H1 (cell line): ENCODE measurements at regions not wholly inside any gene's neighbourhood (a gene's known extent, or its start where the extent isn't known, plus 50 kb on each side); places are given as distances from the start of the nearest gene placed in this dataset.

Experiments
- CTCF ChIA-PET: fragments of 300-600 bp; sonication (Branson Sonifier 250); formaldehyde crosslinking; loops from one replicate; lab custom pipeline; 2021; ENCODE audit not compliant: partially characterized antibody; lab: Charles Lee
- POLR2A ChIA-PET: fragments of 300-600 bp; sonication (Branson Sonifier 250); formaldehyde crosslinking; loops from one replicate; lab custom pipeline; 2021; ENCODE audit warnings: inconsistent platforms; ENCODE audit not compliant: partially characterized antibody; lab: Charles Lee
- DNase-seq, 2 experiments: peaks; one replicate each; pipeline versions ENCODE4 v3.0.0 to v3.0.0-alpha.2; 2010 to 2022; ENCODE audit warnings: low spot score in 2 of 2, low read depth in 1 of 2, mixed read lengths in 1 of 2
- FAIRE-seq: peaks from 2 replicates; lab custom pipeline; 2011; peaks lifted over from hg19 to GRCh38; lab: Jason Lieb, UNC
- H2AFZ ChIP-seq: 2 replicates; pipeline ENCODE4 v1.8.1; 2012; ENCODE audit warnings: low read length, inconsistent platforms
- H2AK5ac ChIP-seq: 2 replicates; pipeline ENCODE4 v1.6.1; 2013; ENCODE audit warnings: low read depth, low read length
- H2BK120ac ChIP-seq: replicated peaks from 2 replicates; pipeline ENCODE3; 2013; ENCODE audit warnings: low read depth, low read length, inconsistent platforms
- H2BK12ac ChIP-seq: 2 replicates; pipeline ENCODE4 v1.6.1; 2013; ENCODE audit warnings: low read depth, low read length
- H2BK15ac ChIP-seq: 2 replicates; pipeline ENCODE4 v1.6.1; 2013; ENCODE audit warnings: low read length
- H2BK20ac ChIP-seq: 2 replicates; pipeline ENCODE4 v1.6.1; 2013; ENCODE audit warnings: low read length
- H2BK5ac ChIP-seq: 2 replicates; pipeline ENCODE4 v1.6.1; 2013; ENCODE audit warnings: low read depth, low read length
- H3K14ac ChIP-seq: 2 replicates; pipeline ENCODE4 v1.6.1; 2013; ENCODE audit warnings: inconsistent platforms; ENCODE audit not compliant: insufficient read length
- H3K18ac ChIP-seq: 2 replicates; pipeline ENCODE4 v1.6.1; 2013; ENCODE audit warnings: low read length; ENCODE audit errors: extremely low read depth
- H3K23ac ChIP-seq: 2 replicates; pipeline ENCODE4 v1.6.1; 2013; ENCODE audit warnings: inconsistent platforms; ENCODE audit not compliant: insufficient read length
- H3K23me2 ChIP-seq: 2 replicates; pipeline ENCODE4 v1.6.1; 2013; ENCODE audit warnings: low read depth, low read length
- H3K27ac ChIP-seq: 2 replicates; pipeline ENCODE4 v1.6.1; 2011; ENCODE audit warnings: low read depth, low read length, inconsistent platforms
- H3K27me3 ChIP-seq, 4 experiments: replicated peaks in 1 of 4; 1 replicate in 1 of 4; 2 replicates in 3 of 4; pipeline versions ENCODE4 v1.6.1 to v1.8.1; 2011 to 2013; ENCODE audit warnings: low read length in 3 of 4, mild to moderate bottlenecking in 3 of 4, inconsistent platforms in 2 of 4, mixed read lengths in 2 of 4, moderate library complexity in 1 of 4; ENCODE audit not compliant: control insufficient read depth in 3 of 4, insufficient read depth in 3 of 4; ENCODE audit errors: extremely low read depth in 1 of 4
- H3K36me3 ChIP-seq, 4 experiments: 2 replicates each; pipeline versions ENCODE4 v1.6.1 to v1.8.1; 2011 to 2013; ENCODE audit warnings: mild to moderate bottlenecking in 4 of 4, low read length in 3 of 4, moderate library complexity in 2 of 4, control low read depth in 1 of 4, inconsistent platforms in 1 of 4; ENCODE audit not compliant: insufficient read depth in 4 of 4, control insufficient read depth in 2 of 4
- H3K4ac ChIP-seq: replicated peaks from 2 replicates; pipeline ENCODE3; 2013; ENCODE audit warnings: low read length, low read depth, mixed read lengths, inconsistent platforms; ENCODE audit not compliant: insufficient read length
- H3K4me1 ChIP-seq, 4 experiments: replicated peaks in 1 of 4; 1 replicate in 1 of 4; 2 replicates in 3 of 4; pipeline versions ENCODE4 v1.6.1 to v1.8.1; 2011 to 2013; ENCODE audit warnings: low read length in 3 of 4, inconsistent platforms in 2 of 4, mixed read lengths in 1 of 4; ENCODE audit not compliant: insufficient read depth in 4 of 4, control insufficient read depth in 3 of 4
- H3K4me2 ChIP-seq, 2 experiments: 2 replicates each; pipeline versions ENCODE4 v1.6.1 to v1.8.1; 2011 to 2013; ENCODE audit warnings: low read depth in 2 of 2, low read length in 2 of 2, control low read depth in 1 of 2, inconsistent platforms in 1 of 2, mild to moderate bottlenecking in 1 of 2; ENCODE audit not compliant: insufficient read depth in 1 of 2
- H3K4me3 ChIP-seq, 4 experiments: fragments of 200-600, 300-600 bp in 1 of 4; sonication (generic), shearing (Covaris generic), sonication (Bioruptor Twin) in 1 of 4; 2 replicates each; pipeline versions ENCODE4 v1.5.1 to v1.8.1; 2011 to 2016; ENCODE audit warnings: low read length in 4 of 4, low read depth in 3 of 4, control low read depth in 2 of 4, inconsistent platforms in 2 of 4, mild to moderate bottlenecking in 2 of 4, mixed read lengths in 1 of 4, moderate library complexity in 1 of 4; ENCODE audit not compliant: insufficient read depth in 2 of 4; ENCODE audit errors: extremely low read depth in 1 of 4
- H3K56ac ChIP-seq: replicated peaks from 2 replicates; pipeline ENCODE3; 2013; ENCODE audit warnings: low read depth, mild to moderate bottlenecking, mixed read lengths, low read length, inconsistent platforms; ENCODE audit not compliant: insufficient read length
- H3K79me1 ChIP-seq: 2 replicates; pipeline ENCODE4 v1.6.1; 2013; ENCODE audit warnings: low read depth, low read length, control low read depth
- H3K79me2 ChIP-seq, 2 experiments: 2 replicates each; pipeline versions ENCODE4 v1.6.1 to v1.8.1; 2012 to 2013; ENCODE audit warnings: low read length in 2 of 2, mild to moderate bottlenecking in 2 of 2, inconsistent platforms in 1 of 2; ENCODE audit not compliant: insufficient read depth in 2 of 2, control insufficient read depth in 1 of 2
- H3K9ac ChIP-seq, 4 experiments: replicated peaks in 1 of 4; 1 replicate in 1 of 4; 2 replicates in 3 of 4; pipeline versions ENCODE4 v1.6.1 to v1.8.1; 2011 to 2013; ENCODE audit warnings: low read depth in 3 of 4, low read length in 3 of 4, control low read depth in 2 of 4, mild to moderate bottlenecking in 2 of 4, moderate library complexity in 2 of 4, inconsistent platforms in 1 of 4; ENCODE audit errors: extremely low read depth in 1 of 4
- H3K9me3 ChIP-seq, 2 experiments: 2 replicates each; pipeline versions ENCODE4 v1.6.1 to v1.8.1; 2012 to 2013; ENCODE audit warnings: mild to moderate bottlenecking in 2 of 2, moderate library complexity in 2 of 2, control low read depth in 1 of 2, inconsistent platforms in 1 of 2, low read depth in 1 of 2, low read length in 1 of 2, mixed read lengths in 1 of 2; ENCODE audit not compliant: insufficient read depth in 2 of 2
- H4K20me1 ChIP-seq, 2 experiments: replicated peaks in 1 of 2; 2 replicates each; pipeline versions ENCODE3 to v1.8.1; 2011 to 2013; ENCODE audit warnings: inconsistent platforms in 2 of 2, low read length in 2 of 2, mild to moderate bottlenecking in 1 of 2; ENCODE audit not compliant: insufficient read depth in 2 of 2, control insufficient read depth in 1 of 2
- H4K5ac ChIP-seq: 2 replicates; pipeline ENCODE4 v1.6.1; 2013; ENCODE audit warnings: low read length, low read depth, mixed read lengths, inconsistent platforms; ENCODE audit not compliant: insufficient read length
- H4K8ac ChIP-seq: 2 replicates; pipeline ENCODE4 v1.8.0; 2013; ENCODE audit warnings: mild to moderate bottlenecking, moderate library complexity, low read length, inconsistent platforms; ENCODE audit not compliant: insufficient read depth; ENCODE audit errors: extremely low read depth
- H4K91ac ChIP-seq: replicated peaks from 2 replicates; pipeline ENCODE3; 2013; ENCODE audit warnings: low read length, mixed read lengths, inconsistent platforms; ENCODE audit not compliant: insufficient read length
- ASH2L ChIP-seq: fragments of 200-600, 300-600 bp; sonication (generic); IDR thresholded peaks from one replicate; pipeline ENCODE4 v1.7.1; 2017; ENCODE audit warnings: low read length
- ATF2 ChIP-seq: IDR thresholded peaks from 2 replicates; pipeline ENCODE4 v1.6.1; 2012; ENCODE audit warnings: low read length, inconsistent platforms
- BACH1 ChIP-seq: IDR thresholded peaks from 2 replicates; pipeline ENCODE4 v1.6.1; 2012; ENCODE audit warnings: low read length, improper control_type of control experiment
- BCL11A ChIP-seq, 2 experiments: IDR thresholded peaks; one replicate each; pipeline ENCODE4 v1.6.1; 2011; ENCODE audit warnings: low read depth in 2 of 2, low read length in 2 of 2, mild to moderate bottlenecking in 2 of 2
- CHD2 ChIP-seq: IDR thresholded peaks from 2 replicates; pipeline ENCODE4 v1.6.1; 2012; ENCODE audit warnings: low read length, improper control_type of control experiment
- CTBP2 ChIP-seq: IDR thresholded peaks from 2 replicates; pipeline ENCODE4 v1.7.0; 2011; ENCODE audit warnings: borderline replicate concordance, mild to moderate bottlenecking, moderate library complexity, mixed read lengths, low read length; ENCODE audit not compliant: insufficient read depth, insufficient read length
- EZH2 ChIP-seq: fragments of 200-600 bp; sonication (generic); IDR thresholded peaks from 2 replicates; pipeline ENCODE4 v1.7.1; 2012; ENCODE audit warnings: low read depth, mild to moderate bottlenecking, moderate library complexity, low read length, inconsistent platforms; ENCODE audit not compliant: severe bottlenecking
- KDM4A ChIP-seq: IDR thresholded peaks from one replicate; pipeline ENCODE4 v1.7.1; 2012; ENCODE audit warnings: low read depth, mild to moderate bottlenecking, moderate library complexity, low read length, inconsistent platforms; ENCODE audit not compliant: severe bottlenecking
- POU5F1 ChIP-seq: IDR thresholded peaks from 2 replicates; pipeline ENCODE4 v1.6.1; 2011; ENCODE audit warnings: low read depth, mild to moderate bottlenecking, low read length, moderate library complexity
- SIN3A ChIP-seq, 2 experiments: IDR thresholded peaks in 1 of 2; conservative IDR thresholded peaks in 1 of 2; 2 replicates each; pipeline ENCODE4 v1.6.1; 2011 to 2012; ENCODE audit warnings: low read length in 2 of 2, improper control_type of control experiment in 1 of 2, low read depth in 1 of 2, mild to moderate bottlenecking in 1 of 2
- SP1 ChIP-seq: IDR thresholded peaks from 2 replicates; pipeline ENCODE4 v1.6.1; 2011; ENCODE audit warnings: low read depth, low read length
- TBP ChIP-seq: IDR thresholded peaks from 2 replicates; pipeline ENCODE4 v1.6.1; 2011; ENCODE audit warnings: low read depth, low read length, improper control_type of control experiment
- YY1 ChIP-seq: IDR thresholded peaks from 2 replicates; pipeline ENCODE4 v1.6.1; 2011; ENCODE audit warnings: low read depth, mild to moderate bottlenecking, low read length
- ZNF274 ChIP-seq: IDR thresholded peaks from 2 replicates; pipeline ENCODE4 v1.7.0; 2012; ENCODE audit warnings: low read length, borderline replicate concordance; ENCODE audit errors: extremely low read depth
- WGBS, 2 experiments: shearing (Covaris generic) in 1 of 2; methylation state at CpG; one replicate each; pipeline versions ENCODE4 v1.1.6 to v1.1.7; 2013 to 2015; ENCODE audit warnings: low lambda C conversion rate in 2 of 2, mixed read lengths in 2 of 2, inconsistent platforms in 1 of 2, low coverage in 1 of 2, missing lambda C conversion rate in 1 of 2; ENCODE audit not compliant: insufficient replicate concordance in 2 of 2, insufficient coverage in 1 of 2, insufficient read length in 1 of 2; ENCODE audit errors: extremely low coverage in 1 of 2, missing lambda C conversion rate in 1 of 2; 5-methylcytosine and 5-hydroxymethylcytosine counted together

DNA sequence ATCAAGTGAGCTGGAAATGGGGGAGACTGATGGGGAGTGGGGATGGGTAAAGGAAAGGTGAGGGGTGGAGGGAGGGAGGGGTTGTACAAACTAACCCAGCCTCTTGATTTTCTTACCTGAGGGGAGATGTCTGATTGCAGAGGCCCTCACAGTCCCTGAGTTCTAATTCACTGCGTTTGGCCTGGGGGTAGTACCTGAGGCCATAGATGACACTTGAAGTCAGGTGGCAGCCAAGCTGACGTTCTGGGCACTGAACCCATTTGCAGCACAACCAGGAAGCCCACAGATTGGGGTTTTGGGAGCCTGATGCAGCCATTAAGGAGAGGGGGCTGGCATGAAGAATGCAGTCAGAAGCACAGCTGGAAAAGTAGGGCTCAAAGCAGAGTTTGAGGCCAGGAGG lies 153.8 kb upstream of the DTNBP1 start:
- no peak overlapping the region for H3K18ac ChIP-seq
- H4K5ac ChIP-seq = no peak overlapping the region
- no peaks in the 10 kb centered on the region for H3K79me2 ChIP-seq
- no peak for DNase-seq
- H3K23ac ChIP-seq = no peak overlapping the region
- no peak overlapping the region for H3K9ac ChIP-seq
- no peak overlapping the region for H3K27ac ChIP-seq
- no peaks in the 10 kb centered on the region for H3K36me3 ChIP-seq
- no peak overlapping the region for H2BK20ac ChIP-seq
- H2BK15ac ChIP-seq = no peak overlapping the region
- H4K91ac ChIP-seq = no peak overlapping the region
- no peaks in the 10 kb centered on the region for H3K23me2 ChIP-seq
- 79% methylated on average over 2 of the region's 2 CpGs; no CpG with 5 or more reads in 1 of the 2 experiments for WGBS, 2 experiments
- no peak for TF ChIP-seq EZH2
- TF ChIP-seq ATF2 = no peak
- TF ChIP-seq BCL11A (IDR thresholded peaks at IDR 0.05; ENCODE audit: low read depth in 2 of 2, low read length in 2 of 2) = no peak
- TF ChIP-seq KDM4A = no peak
- TF ChIP-seq ASH2L = no peak
- no peak for TF ChIP-seq CHD2
- no peak for TF ChIP-seq POU5F1
- TF ChIP-seq ZNF274 = no peak
- TF ChIP-seq TBP = no peak
- TF ChIP-seq SIN3A (conservative IDR thresholded peaks at IDR 0.05 in 1 of 2, IDR thresholded peaks at IDR 0.05 in 1 of 2; ENCODE audit: low read depth in 1 of 2, low read length in 2 of 2) = no peak
- no peak for TF ChIP-seq YY1
- no peak for TF ChIP-seq SP1
- TF ChIP-seq CTBP2 = no peak
- no peak for TF ChIP-seq BACH1
- TF ChIP-seq, all 59 proteins: peak for 0
- Histone ChIP-seq H3K9me3 (no peaks in the 10 kb centered on the region), H3K4ac (no peak overlapping the region), H2AK5ac (no peak overlapping the region), H4K20me1 (no peaks in the 10 kb centered on the region), H3K4me3 (no peak overlapping the region), H3K4me1 (peaks cover 0 to 3% (median 1%) of the 10 kb centered on the region in 4 experiments; a peak in 3 of 7 replicates), H4K8ac (no peak overlapping the region), H2AFZ (no peak overlapping the region), H2BK120ac (no peak overlapping the region), H2BK12ac (no peak overlapping the region), H3K56ac (no peak overlapping the region), H2BK5ac (no peak overlapping the region), H3K4me2 (no peak overlapping the region), H3K27me3 (no peaks in the 10 kb centered on the region), H3K79me1 (no peaks in the 10 kb centered on the region), H3K14ac (no peak overlapping the region)
- CTCF ChIA-PET = no interaction called here
- POLR2A ChIA-PET = no interaction called here
- FAIRE-seq = no peak
